Karpas-422 (cell line): ENCODE measurements at regions not wholly inside any gene's neighbourhood (a gene's known extent, or its start where the extent isn't known, plus 50 kb on each side); places are given as distances from the start of the nearest gene placed in this dataset.

Experiments used
- DNase-seq: peaks from one replicate; pipeline ENCODE4 v3.0.0-alpha.2; 2015
- H2AFZ ChIP-seq: fragments of 200-600 bp; sonication (generic); 2 replicates; pipeline ENCODE4 v1.6.1; 2014; ENCODE audit warnings: antibody characterized with exemption, low read length, mixed read lengths
- H3K27ac ChIP-seq: fragments of 200-600 bp; sonication (generic); 2 replicates; pipeline ENCODE4 v1.5.1; 2014; ENCODE audit warnings: mild to moderate bottlenecking, low read length, moderate library complexity
- H3K27me3 ChIP-seq: fragments of 200-600 bp; sonication (generic); 2 replicates; pipeline ENCODE4 v1.6.1; 2014; ENCODE audit warnings: low read length, mixed read lengths
- H3K36me3 ChIP-seq: fragments of 200-600 bp; sonication (generic); 2 replicates; pipeline ENCODE4 v1.6.1; 2014; ENCODE audit warnings: low read length, mixed read lengths; ENCODE audit not compliant: insufficient read depth
- H3K4me1 ChIP-seq: fragments of 200-600 bp; sonication (generic); 2 replicates; pipeline ENCODE4 v1.6.1; 2014; ENCODE audit warnings: mild to moderate bottlenecking, low read length, mixed read lengths
- H3K4me2 ChIP-seq: fragments of 200-600 bp; sonication (generic); 2 replicates; pipeline ENCODE4 v1.6.1; 2014; ENCODE audit warnings: low read length, low read depth, mild to moderate bottlenecking; ENCODE audit not compliant: poor library complexity, severe bottlenecking
- H3K4me3 ChIP-seq: fragments of 200-600 bp; sonication (generic); 2 replicates; pipeline ENCODE4 v1.5.1; 2014; ENCODE audit warnings: mild to moderate bottlenecking, antibody characterized with exemption, low read length, mixed read lengths
- H3K79me2 ChIP-seq: fragments of 200-600 bp; sonication (generic); 2 replicates; pipeline ENCODE4 v1.6.1; 2014; ENCODE audit warnings: mild to moderate bottlenecking, low read length, mixed read lengths
- H3K9ac ChIP-seq: fragments of 200-600 bp; sonication (generic); 2 replicates; pipeline ENCODE4 v1.6.0; 2014; ENCODE audit warnings: low read length
- H3K9me2 ChIP-seq: fragments of 200-600 bp; sonication (generic), shearing (Covaris generic); replicated peaks from 2 replicates; pipeline ENCODE4 v1.6.0; 2014; ENCODE audit warnings: mild to moderate bottlenecking, low read length, moderate library complexity; ENCODE audit not compliant: insufficient read depth
- H3K9me3 ChIP-seq: fragments of 300-700, 200-600 bp; sonication (generic); 2 replicates; pipeline ENCODE4 v1.6.1; 2014; ENCODE audit warnings: low read length, mixed read lengths
- H4K20me1 ChIP-seq: fragments of 200-600 bp; sonication (generic); 2 replicates; pipeline ENCODE4 v1.6.1; 2014; ENCODE audit warnings: mild to moderate bottlenecking, antibody characterized with exemption, low read length, low read depth; ENCODE audit not compliant: insufficient read depth

GRCh38 chr12:76611533-76611932 lies 52.0 kb upstream of the OSBPL8 start:
- no peak overlapping the region for H2AFZ ChIP-seq
- no peak overlapping the region for H3K27ac ChIP-seq
- no peak for DNase-seq
- H3K4me1 ChIP-seq, result no peaks in the 10 kb centered on the region
- no peaks in the 10 kb centered on the region for H3K9me2 ChIP-seq
- no peaks in the 10 kb centered on the region for H3K9me3 ChIP-seq
- no peaks in the 10 kb centered on the region for H3K36me3 ChIP-seq
- H3K27me3 ChIP-seq, result no peaks in the 10 kb centered on the region
- no peak overlapping the region for H3K9ac ChIP-seq
- H3K79me2 ChIP-seq, result no peaks in the 10 kb centered on the region
- no peaks in the 10 kb centered on the region for H4K20me1 ChIP-seq
- no peak overlapping the region for H3K4me2 ChIP-seq
- H3K4me3 ChIP-seq, result no peak overlapping the region

GRCh38 chr12:76614364-76614763 lies 54.8 kb upstream of the OSBPL8 start:
- H3K79me2 ChIP-seq, result no peaks in the 10 kb centered on the region
- H3K9me3 ChIP-seq, result no peaks in the 10 kb centered on the region
- no peak for DNase-seq
- H3K9me2 ChIP-seq, result no peaks in the 10 kb centered on the region
- H3K27ac ChIP-seq, result no peak overlapping the region
- no peaks in the 10 kb centered on the region for H4K20me1 ChIP-seq
- H3K9ac ChIP-seq, result no peak overlapping the region
- no peaks in the 10 kb centered on the region for H3K36me3 ChIP-seq
- H2AFZ ChIP-seq, result no peak overlapping the region
- no peaks in the 10 kb centered on the region for H3K27me3 ChIP-seq
- H3K4me1 ChIP-seq, result no peaks in the 10 kb centered on the region
- H3K4me3 ChIP-seq, result no peak overlapping the region
- H3K4me2 ChIP-seq, result no peak overlapping the region

- Histone ChIP-seq H3K36me3 (no peaks in the 10 kb centered on the region), H3K9me3 (no peaks in the 10 kb centered on the region), H3K27me3 (no peaks in the 10 kb centered on the region), H3K79me2 (no peaks in the 10 kb centered on the region), H3K4me3 (no peak overlapping the region), H2AFZ (no peak overlapping the region), H3K27ac (no peak overlapping the region), H3K4me1 (no peaks in the 10 kb centered on the region), H3K4me2 (no peak overlapping the region), H3K9ac (no peak overlapping the region), H4K20me1 (no peaks in the 10 kb centered on the region), H3K9me2 (no peaks in the 10 kb centered on the region)
- DNase-seq, result no peak
Observed at GRCh38 chr12:76618031-76618430, 58.5 kb upstream of the OSBPL8 start.

- H3K9me2 ChIP-seq, result no peaks in the 10 kb centered on the region
- H3K36me3 ChIP-seq, result no peaks in the 10 kb centered on the region
- no peak overlapping the region for H3K4me3 ChIP-seq
- peak; percentile 85 for DNase-seq
- H3K4me2 ChIP-seq, result no peak overlapping the region
- no peaks in the 10 kb centered on the region for H4K20me1 ChIP-seq
- no peak overlapping the region for H3K9ac ChIP-seq
- no peak overlapping the region for H2AFZ ChIP-seq
- no peaks in the 10 kb centered on the region; the same call in 1 of the 2 replicates for H3K27me3 ChIP-seq
- H3K9me3 ChIP-seq, result no peaks in the 10 kb centered on the region
- no peaks in the 10 kb centered on the region for H3K4me1 ChIP-seq
- H3K79me2 ChIP-seq, result no peaks in the 10 kb centered on the region
- no peak overlapping the region for H3K27ac ChIP-seq
Observed at GRCh38 chr12:76621582-76622024, 62.0 kb upstream of the OSBPL8 start.

GRCh38 chr12:76622351-76622750 lies 62.8 kb upstream of the OSBPL8 start:
- DNase-seq, result no peak
- H3K4me2 ChIP-seq, result no peak overlapping the region
- no peaks in the 10 kb centered on the region for H4K20me1 ChIP-seq
- no peaks in the 10 kb centered on the region for H3K79me2 ChIP-seq
- H3K4me1 ChIP-seq, result no peaks in the 10 kb centered on the region
- no peak overlapping the region for H2AFZ ChIP-seq
- H3K4me3 ChIP-seq, result no peak overlapping the region
- no peaks in the 10 kb centered on the region; the same call in 1 of the 2 replicates for H3K27me3 ChIP-seq
- H3K36me3 ChIP-seq, result no peaks in the 10 kb centered on the region
- no peaks in the 10 kb centered on the region for H3K9me2 ChIP-seq
- H3K9ac ChIP-seq, result no peak overlapping the region
- no peak overlapping the region for H3K27ac ChIP-seq
- H3K9me3 ChIP-seq, result no peaks in the 10 kb centered on the region

GRCh38 chr12:76622915-76623314 lies 63.3 kb upstream of the OSBPL8 start:
- no peak overlapping the region for H3K27ac ChIP-seq
- H4K20me1 ChIP-seq, result no peaks in the 10 kb centered on the region
- H3K9me2 ChIP-seq, result no peaks in the 10 kb centered on the region
- H3K4me3 ChIP-seq, result no peak overlapping the region
- no peaks in the 10 kb centered on the region for H3K4me1 ChIP-seq
- no peaks in the 10 kb centered on the region; the same call in 1 of the 2 replicates for H3K27me3 ChIP-seq
- no peaks in the 10 kb centered on the region for H3K9me3 ChIP-seq
- H3K36me3 ChIP-seq, result no peaks in the 10 kb centered on the region
- no peaks in the 10 kb centered on the region for H3K79me2 ChIP-seq
- H3K9ac ChIP-seq, result no peak overlapping the region
- no peak for DNase-seq
- no peak overlapping the region for H2AFZ ChIP-seq
- H3K4me2 ChIP-seq, result no peak overlapping the region

GRCh38 chr12:76623931-76624330 lies 64.4 kb upstream of the OSBPL8 start:
- no peaks in the 10 kb centered on the region; the same call in 1 of the 2 replicates for H3K27me3 ChIP-seq

GRCh38 chr12:76627346-76628135 lies 68.0 kb upstream of the OSBPL8 start:
- H3K4me3 ChIP-seq, result no peak overlapping the region
- H3K79me2 ChIP-seq, result no peaks in the 10 kb centered on the region
- H3K27ac ChIP-seq, result no peak overlapping the region
- no peak for DNase-seq
- H4K20me1 ChIP-seq, result no peaks in the 10 kb centered on the region
- H3K36me3 ChIP-seq, result no peaks in the 10 kb centered on the region
- no peaks in the 10 kb centered on the region for H3K4me1 ChIP-seq
- no peak overlapping the region for H3K9ac ChIP-seq
- H3K9me3 ChIP-seq, result no peaks in the 10 kb centered on the region
- H3K27me3 ChIP-seq, result no peaks in the 10 kb centered on the region; the same call in 1 of the 2 replicates
- H3K9me2 ChIP-seq, result no peaks in the 10 kb centered on the region
- H3K4me2 ChIP-seq, result no peak overlapping the region
- no peak overlapping the region for H2AFZ ChIP-seq

More at GRCh38 chr12:76623931-76624330, 64.4 kb upstream of the OSBPL8 start:
- DNase-seq, result no peak
- Histone ChIP-seq H3K9me3 (no peaks in the 10 kb centered on the region), H3K79me2 (no peaks in the 10 kb centered on the region), H3K9me2 (no peaks in the 10 kb centered on the region), H3K4me3 (no peak overlapping the region), H3K4me2 (no peak overlapping the region), H2AFZ (no peak overlapping the region), H3K36me3 (no peaks in the 10 kb centered on the region), H3K4me1 (no peaks in the 10 kb centered on the region), H3K27ac (no peak overlapping the region), H3K9ac (no peak overlapping the region), H4K20me1 (no peaks in the 10 kb centered on the region)
